ENCODE measurements at regions not wholly inside any gene's neighbourhood (a gene's known extent, or its start where the extent isn't known, plus 50 kb on each side); places are given as distances from the start of the nearest gene placed in this dataset.

DNA sequence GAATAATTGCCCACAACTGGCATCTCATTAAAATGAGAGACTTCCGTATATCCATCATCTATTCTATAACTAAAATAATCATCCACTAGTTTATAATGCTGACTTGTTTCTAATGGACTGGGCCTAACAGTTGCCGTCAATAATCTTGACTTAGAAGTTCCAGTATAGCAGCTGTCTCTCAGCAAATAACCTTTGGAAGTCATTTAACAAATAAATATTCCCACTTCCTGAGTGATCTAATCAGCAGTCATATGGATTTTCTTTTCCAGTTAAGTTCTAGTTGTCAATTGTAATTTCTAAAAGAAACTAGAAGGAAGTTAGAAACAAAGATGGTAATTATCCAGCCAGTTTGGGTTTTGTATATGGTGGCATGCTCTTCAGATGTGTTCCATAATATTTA, 177.8 kb downstream of the GXYLT1 start:
- H3K36me3 Mint-ChIP-seq (ENCODE audit: low read depth): no peaks in the 10 kb centered on the region

GRCh38 chr12:41966001-41966400, 178.7 kb downstream of the GXYLT1 start:
- Mint-ChIP-seq H3K27ac (ENCODE audit: unreplicated experiment) (no peak overlapping the region), H3K36me3 (ENCODE audit: low read depth) (no peaks in the 10 kb centered on the region), H3K4me1 (ENCODE audit: low read depth) (peaks cover 9% of the 10 kb centered on the region), H3K4me3 (ENCODE audit: unreplicated experiment) (no peak overlapping the region), H3K27me3 (ENCODE audit: low read depth) (no peaks in the 10 kb centered on the region), H3K9me3 (ENCODE audit: low read depth) (no peaks in the 10 kb centered on the region)
- DNase-seq (ENCODE audit: low spot score): no peak
- TF ChIP-seq, protein P1, sequence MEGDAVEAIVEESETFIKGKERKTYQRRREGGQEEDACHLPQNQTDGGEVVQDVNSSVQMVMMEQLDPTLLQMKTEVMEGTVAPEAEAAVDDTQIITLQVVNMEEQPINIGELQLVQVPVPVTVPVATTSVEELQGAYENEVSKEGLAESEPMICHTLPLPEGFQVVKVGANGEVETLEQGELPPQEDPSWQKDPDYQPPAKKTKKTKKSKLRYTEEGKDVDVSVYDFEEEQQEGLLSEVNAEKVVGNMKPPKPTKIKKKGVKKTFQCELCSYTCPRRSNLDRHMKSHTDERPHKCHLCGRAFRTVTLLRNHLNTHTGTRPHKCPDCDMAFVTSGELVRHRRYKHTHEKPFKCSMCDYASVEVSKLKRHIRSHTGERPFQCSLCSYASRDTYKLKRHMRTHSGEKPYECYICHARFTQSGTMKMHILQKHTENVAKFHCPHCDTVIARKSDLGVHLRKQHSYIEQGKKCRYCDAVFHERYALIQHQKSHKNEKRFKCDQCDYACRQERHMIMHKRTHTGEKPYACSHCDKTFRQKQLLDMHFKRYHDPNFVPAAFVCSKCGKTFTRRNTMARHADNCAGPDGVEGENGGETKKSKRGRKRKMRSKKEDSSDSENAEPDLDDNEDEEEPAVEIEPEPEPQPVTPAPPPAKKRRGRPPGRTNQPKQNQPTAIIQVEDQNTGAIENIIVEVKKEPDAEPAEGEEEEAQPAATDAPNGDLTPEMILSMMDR (IDR thresholded peaks at IDR 0.05): no peak

More for the DNA sequence above, 177.8 kb downstream of the GXYLT1 start:
- no peak for DNase-seq (ENCODE audit: low spot score)
- no peaks in the 10 kb centered on the region for H3K27me3 Mint-ChIP-seq (ENCODE audit: low read depth)
- no peak overlapping the region for H3K27ac Mint-ChIP-seq (ENCODE audit: unreplicated experiment)
- TF ChIP-seq, protein P1 (IDR thresholded peaks at IDR 0.05): no peak
- no peaks in the 10 kb centered on the region for H3K9me3 Mint-ChIP-seq (ENCODE audit: low read depth)
- peaks cover 9% of the 10 kb centered on the region for H3K4me1 Mint-ChIP-seq (ENCODE audit: low read depth)
- H3K4me3 Mint-ChIP-seq (ENCODE audit: unreplicated experiment): no peak overlapping the region

DNA sequence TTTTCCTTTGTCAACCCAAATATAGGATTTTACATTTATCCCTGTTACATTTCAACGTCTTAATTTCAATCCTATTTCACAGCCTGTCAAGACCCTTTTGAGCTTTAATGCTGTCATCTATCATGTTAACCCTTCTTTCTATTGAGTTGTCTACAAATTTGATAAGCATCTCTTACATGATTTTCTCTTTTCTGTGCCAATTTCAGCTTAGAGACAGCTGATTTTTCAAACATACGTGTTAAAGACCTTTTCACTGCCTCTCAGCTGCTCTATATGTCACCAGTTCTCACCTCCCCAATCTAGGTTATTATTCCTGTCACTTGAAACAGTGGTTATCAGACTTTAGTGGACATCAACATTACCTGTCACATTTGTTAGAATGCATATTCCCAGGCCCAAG, 181.3 kb downstream of the GXYLT1 start:
- Mint-ChIP-seq H3K4me1 (ENCODE audit: low read depth) (peaks cover 5% of the 10 kb centered on the region), H3K9me3 (ENCODE audit: low read depth) (no peaks in the 10 kb centered on the region), H3K27ac (ENCODE audit: unreplicated experiment) (no peak overlapping the region), H3K4me3 (ENCODE audit: unreplicated experiment) (no peak overlapping the region), H3K27me3 (ENCODE audit: low read depth) (no peaks in the 10 kb centered on the region), H3K36me3 (ENCODE audit: low read depth) (no peaks in the 10 kb centered on the region)
- DNase-seq (ENCODE audit: low spot score): no peak
- TF ChIP-seq, protein P1 (IDR thresholded peaks at IDR 0.05): no peak

- Mint-ChIP-seq H3K9me3 (ENCODE audit: low read depth) (no peaks in the 10 kb centered on the region), H3K27ac (ENCODE audit: unreplicated experiment) (no peak overlapping the region), H3K27me3 (ENCODE audit: low read depth) (no peaks in the 10 kb centered on the region), H3K36me3 (ENCODE audit: low read depth) (no peaks in the 10 kb centered on the region), H3K4me1 (ENCODE audit: low read depth) (no peaks in the 10 kb centered on the region), H3K4me3 (ENCODE audit: unreplicated experiment) (no peak overlapping the region)
- DNase-seq (ENCODE audit: low spot score): peak; percentile 77
- TF ChIP-seq, protein P1 (IDR thresholded peaks at IDR 0.05): no peak
Observed at GRCh38 chr12:41962171-41962572, 182.5 kb downstream of the GXYLT1 start.

DNA sequence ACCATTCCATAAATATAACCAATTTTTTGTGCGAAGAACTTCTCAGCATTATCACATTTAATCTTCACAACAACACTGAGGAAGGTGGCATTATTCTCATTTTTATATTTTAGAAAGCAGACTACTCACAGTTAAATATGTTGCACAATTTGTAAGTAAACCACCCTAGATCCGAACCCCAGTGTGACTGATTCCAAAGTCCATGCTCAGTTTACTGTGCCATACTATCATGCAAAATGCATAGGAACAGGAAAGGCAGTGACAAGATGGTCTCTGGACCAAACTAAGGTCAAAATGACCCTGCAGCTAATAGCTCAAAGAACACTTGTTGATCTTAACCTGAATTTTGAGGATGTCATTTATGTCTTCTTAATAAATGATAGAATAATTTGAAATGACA, 185.4 kb downstream of the GXYLT1 start:
- no peak for DNase-seq (ENCODE audit: low spot score)
- Mint-ChIP-seq H3K36me3 (ENCODE audit: low read depth) (no peaks in the 10 kb centered on the region), H3K9me3 (ENCODE audit: low read depth) (no peaks in the 10 kb centered on the region), H3K4me3 (ENCODE audit: unreplicated experiment) (no peak overlapping the region), H3K4me1 (ENCODE audit: low read depth) (peaks cover 8% of the 10 kb centered on the region), H3K27ac (ENCODE audit: unreplicated experiment) (no peak overlapping the region), H3K27me3 (ENCODE audit: low read depth) (no peaks in the 10 kb centered on the region)
- TF ChIP-seq, protein P1 (IDR thresholded peaks at IDR 0.05): no peak

All from chondrocyte (in vitro differentiated cells).